ENCODE measurements at regions not wholly inside any gene's neighbourhood (a gene's known extent, or its start where the extent isn't known, plus 50 kb on each side); places are given as distances from the start of the nearest gene placed in this dataset.
"Not testable (repeated sequence)": the region's sequence is repeated elsewhere in the genome, so short reads cannot be mapped to it uniquely, and the experiment has no call there.

DNA sequence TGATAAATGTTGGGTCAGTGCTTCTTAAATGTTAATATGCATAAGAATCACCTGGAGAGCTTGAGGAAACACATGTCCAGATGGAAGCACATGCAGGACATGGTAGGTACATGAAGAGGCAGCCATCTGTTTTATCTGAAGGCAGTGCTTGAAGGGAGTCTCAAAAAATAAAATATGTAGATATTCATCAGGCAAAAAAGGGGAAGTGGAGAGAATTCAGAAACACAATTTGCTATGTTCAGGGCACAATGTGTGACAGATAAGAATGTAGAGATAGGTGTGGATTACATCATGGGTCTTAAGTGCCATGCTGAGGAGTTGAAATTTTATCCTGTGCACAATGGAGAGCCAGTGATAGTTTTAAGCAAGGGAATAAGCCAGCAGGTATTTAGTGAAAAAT, 59.6 kb upstream of the CASK start:
- no peak for TF ChIP-seq EZH2phosphoT487 (IDR thresholded peaks at IDR 0.05; ENCODE audit: borderline replicate concordance)
- TF ChIP-seq, protein P1, sequence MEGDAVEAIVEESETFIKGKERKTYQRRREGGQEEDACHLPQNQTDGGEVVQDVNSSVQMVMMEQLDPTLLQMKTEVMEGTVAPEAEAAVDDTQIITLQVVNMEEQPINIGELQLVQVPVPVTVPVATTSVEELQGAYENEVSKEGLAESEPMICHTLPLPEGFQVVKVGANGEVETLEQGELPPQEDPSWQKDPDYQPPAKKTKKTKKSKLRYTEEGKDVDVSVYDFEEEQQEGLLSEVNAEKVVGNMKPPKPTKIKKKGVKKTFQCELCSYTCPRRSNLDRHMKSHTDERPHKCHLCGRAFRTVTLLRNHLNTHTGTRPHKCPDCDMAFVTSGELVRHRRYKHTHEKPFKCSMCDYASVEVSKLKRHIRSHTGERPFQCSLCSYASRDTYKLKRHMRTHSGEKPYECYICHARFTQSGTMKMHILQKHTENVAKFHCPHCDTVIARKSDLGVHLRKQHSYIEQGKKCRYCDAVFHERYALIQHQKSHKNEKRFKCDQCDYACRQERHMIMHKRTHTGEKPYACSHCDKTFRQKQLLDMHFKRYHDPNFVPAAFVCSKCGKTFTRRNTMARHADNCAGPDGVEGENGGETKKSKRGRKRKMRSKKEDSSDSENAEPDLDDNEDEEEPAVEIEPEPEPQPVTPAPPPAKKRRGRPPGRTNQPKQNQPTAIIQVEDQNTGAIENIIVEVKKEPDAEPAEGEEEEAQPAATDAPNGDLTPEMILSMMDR (conservative IDR thresholded peaks at IDR 0.05; ENCODE audit: low read length), result no peak
- H3K9me2 ChIP-seq (replicated peaks; ENCODE audit: low read depth, low read length), result no peaks in the 10 kb centered on the region
- no peaks in the 10 kb centered on the region for H3K36me3 ChIP-seq (ENCODE audit: insufficient read depth, low read length)

DNA sequence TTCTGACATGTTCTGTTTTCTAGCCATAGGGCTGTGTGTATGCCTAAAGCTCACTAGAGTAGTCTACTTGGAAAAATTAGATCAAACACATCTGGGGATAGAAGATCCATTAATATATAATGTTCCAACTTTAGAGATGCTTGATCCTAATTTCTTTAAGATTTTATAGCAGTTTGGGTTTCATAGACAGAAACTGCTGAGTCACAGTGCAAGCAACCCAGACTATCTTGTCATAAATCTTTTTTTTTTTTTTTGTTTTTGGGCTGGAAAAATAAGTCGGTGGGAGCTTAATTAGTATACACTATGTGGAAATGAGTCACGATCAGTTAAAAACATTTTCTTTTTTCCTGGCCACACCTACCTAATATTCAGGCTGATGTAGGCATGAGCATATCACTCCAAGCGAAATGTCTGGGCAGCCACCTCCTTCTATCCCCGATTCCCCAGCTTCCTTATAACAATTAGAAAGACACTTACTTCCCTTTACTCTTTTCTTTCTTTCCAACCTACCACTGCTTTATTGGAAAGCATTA, 58.2 kb upstream of the CASK start:
- Histone ChIP-seq H3K79me2 (ENCODE audit: insufficient read depth, low read length) (no peaks in the 10 kb centered on the region), H2AFZ (ENCODE audit: low read length) (no peak overlapping the region), H3K4me1 (ENCODE audit: insufficient read depth, low read length, poor library complexity, severe bottlenecking) (no peaks in the 10 kb centered on the region), H3F3A (ENCODE audit: low read depth) (no peaks in the 10 kb centered on the region), H3K9ac (ENCODE audit: low read depth, low read length, poor library complexity, severe bottlenecking) (no peak overlapping the region), H3K36me3 (ENCODE audit: insufficient read depth, low read length) (no peaks in the 10 kb centered on the region), H3K9me3 (ENCODE audit: insufficient read depth, low read depth, low read length) (no peaks in the 10 kb centered on the region), H3K4me3 (ENCODE audit: low read length, poor library complexity, severe bottlenecking) (no peak overlapping the region), H3K27me3 (ENCODE audit: insufficient read depth, low read length, poor library complexity, severe bottlenecking) (no peaks in the 10 kb centered on the region), H4K20me1 (ENCODE audit: insufficient read depth, low read length, poor library complexity, severe bottlenecking) (no peaks in the 10 kb centered on the region), H3K4me2 (ENCODE audit: low read depth, low read length, poor library complexity, severe bottlenecking) (no peak overlapping the region), H3K9me2 (replicated peaks; ENCODE audit: low read depth, low read length) (no peaks in the 10 kb centered on the region)
- TF ChIP-seq, protein P1 (conservative IDR thresholded peaks at IDR 0.05; ENCODE audit: low read length), result no peak
- no peak for TF ChIP-seq EZH2phosphoT487 (IDR thresholded peaks at IDR 0.05; ENCODE audit: borderline replicate concordance)

More for the DNA sequence above, 59.6 kb upstream of the CASK start:
- Histone ChIP-seq H3F3A (ENCODE audit: low read depth) (no peaks in the 10 kb centered on the region), H3K4me1 (ENCODE audit: insufficient read depth, low read length, poor library complexity, severe bottlenecking) (no peaks in the 10 kb centered on the region), H3K9me3 (ENCODE audit: insufficient read depth, low read depth, low read length) (no peaks in the 10 kb centered on the region), H3K4me2 (ENCODE audit: low read depth, low read length, poor library complexity, severe bottlenecking) (no peak overlapping the region), H3K9ac (ENCODE audit: low read depth, low read length, poor library complexity, severe bottlenecking) (no peak overlapping the region), H4K20me1 (ENCODE audit: insufficient read depth, low read length, poor library complexity, severe bottlenecking) (no peaks in the 10 kb centered on the region), H2AFZ (ENCODE audit: low read length) (no peak overlapping the region), H3K27me3 (ENCODE audit: insufficient read depth, low read length, poor library complexity, severe bottlenecking) (no peaks in the 10 kb centered on the region), H3K4me3 (ENCODE audit: low read length, poor library complexity, severe bottlenecking) (no peak overlapping the region), H3K79me2 (ENCODE audit: insufficient read depth, low read length) (no peaks in the 10 kb centered on the region)

DNA sequence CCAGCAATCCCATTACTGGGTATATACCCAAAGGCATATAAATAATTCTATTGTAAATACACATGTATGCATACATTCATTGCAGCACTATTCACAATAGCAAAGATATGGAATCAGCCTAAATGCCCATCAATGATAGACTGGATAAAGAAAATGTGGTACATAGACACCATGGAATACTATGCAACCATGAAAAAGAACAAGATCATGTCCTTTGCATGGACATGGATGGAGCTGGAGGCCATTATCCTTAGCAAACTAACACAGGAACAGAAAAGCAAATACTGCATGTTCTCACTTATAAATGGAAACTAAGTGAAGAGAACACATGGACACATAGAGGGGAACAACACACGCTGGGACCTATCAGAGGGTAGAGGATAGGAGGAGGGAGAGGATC, 51.3 kb upstream of the CASK start:
- not testable (repeated sequence) for H3K4me1 ChIP-seq (ENCODE audit: insufficient read depth, low read length, poor library complexity, severe bottlenecking); H3K9me3 ChIP-seq (ENCODE audit: insufficient read depth, low read depth, low read length); H3K36me3 ChIP-seq (ENCODE audit: insufficient read depth, low read length); H3K27me3 ChIP-seq (ENCODE audit: insufficient read depth, low read length, poor library complexity, severe bottlenecking); H3K9me2 ChIP-seq (replicated peaks; ENCODE audit: low read depth, low read length); H3K4me3 ChIP-seq (ENCODE audit: low read length, poor library complexity, severe bottlenecking); H3K4me2 ChIP-seq (ENCODE audit: low read depth, low read length, poor library complexity, severe bottlenecking); H2AFZ ChIP-seq (ENCODE audit: low read length); H4K20me1 ChIP-seq (ENCODE audit: insufficient read depth, low read length, poor library complexity, severe bottlenecking); H3K9ac ChIP-seq (ENCODE audit: low read depth, low read length, poor library complexity, severe bottlenecking); H3K79me2 ChIP-seq (ENCODE audit: insufficient read depth, low read length); H3F3A ChIP-seq (ENCODE audit: low read depth)

DNA sequence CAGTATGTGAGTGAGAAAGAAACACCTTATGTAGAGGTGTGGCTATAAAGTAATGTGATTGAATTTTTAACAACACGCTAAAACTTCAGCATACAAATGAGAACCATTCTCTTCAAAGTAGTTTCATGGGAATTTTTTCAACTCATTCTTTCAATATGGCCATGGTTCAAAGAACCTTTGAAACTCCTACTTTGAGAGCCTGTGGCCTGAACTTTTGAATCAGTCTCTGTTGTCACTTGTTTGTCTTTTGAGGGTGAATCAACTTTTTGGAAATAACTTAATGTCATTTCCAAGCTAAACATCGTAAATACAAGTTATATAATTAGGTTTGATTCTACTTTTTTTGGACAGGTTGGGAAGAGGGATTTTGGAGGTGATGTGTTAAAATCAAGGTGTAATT, 49.9 kb upstream of the CASK start:
- H3K79me2 ChIP-seq (ENCODE audit: insufficient read depth, low read length), result no peaks in the 10 kb centered on the region
- H3K27me3 ChIP-seq (ENCODE audit: insufficient read depth, low read length, poor library complexity, severe bottlenecking), result no peaks in the 10 kb centered on the region
- H3K4me1 ChIP-seq (ENCODE audit: insufficient read depth, low read length, poor library complexity, severe bottlenecking), result peaks cover 4% of the 10 kb centered on the region
- H3K9ac ChIP-seq (ENCODE audit: low read depth, low read length, poor library complexity, severe bottlenecking), result no peak overlapping the region
- H3K4me3 ChIP-seq (ENCODE audit: low read length, poor library complexity, severe bottlenecking), result no peak overlapping the region
- no peaks in the 10 kb centered on the region for H3K9me3 ChIP-seq (ENCODE audit: insufficient read depth, low read depth, low read length)
- H4K20me1 ChIP-seq (ENCODE audit: insufficient read depth, low read length, poor library complexity, severe bottlenecking), result no peaks in the 10 kb centered on the region
- no peaks in the 10 kb centered on the region for H3K36me3 ChIP-seq (ENCODE audit: insufficient read depth, low read length)
- no peaks in the 10 kb centered on the region for H3F3A ChIP-seq (ENCODE audit: low read depth)
- H3K4me2 ChIP-seq (ENCODE audit: low read depth, low read length, poor library complexity, severe bottlenecking), result no peak overlapping the region
- H2AFZ ChIP-seq (ENCODE audit: low read length), result no peak overlapping the region
- no peak for TF ChIP-seq EZH2phosphoT487 (IDR thresholded peaks at IDR 0.05; ENCODE audit: borderline replicate concordance)
- TF ChIP-seq, protein P1 (conservative IDR thresholded peaks at IDR 0.05; ENCODE audit: low read length), result no peak
- H3K9me2 ChIP-seq (replicated peaks; ENCODE audit: low read depth, low read length), result no peaks in the 10 kb centered on the region

All from Loucy (cell line).